ENCODE measurements at regions not wholly inside any gene's neighbourhood (a gene's known extent, or its start where the extent isn't known, plus 50 kb on each side); places are given as distances from the start of the nearest gene placed in this dataset.

GRCh38 chr6:139542351-139542750 lies 167.9 kb upstream of the CITED2 start:
- no peak overlapping the region for H3K4me3 Mint-ChIP-seq (ENCODE audit: unreplicated experiment)
- Histone ChIP-seq H3K36me3 (ENCODE audit: control insufficient read depth, insufficient read depth, low read length) (no peaks in the 10 kb centered on the region), H3K9me3 (no peaks in the 10 kb centered on the region), H3K4me1 (peaks cover 39% of the 10 kb centered on the region), H3K4me3 (ENCODE audit: low read depth, low read length) (no peak overlapping the region), H3K27me3 (replicated peaks; ENCODE audit: control insufficient read depth, insufficient read depth, low read length) (no peaks in the 10 kb centered on the region)
- BruUV-seq (replicated peaks), result no TSS peak
- H3K36me3 Mint-ChIP-seq (ENCODE audit: insufficient read depth, unreplicated experiment), result no peaks in the 10 kb centered on the region
- ChIA-PET CTCF (no interaction called here), POLR2A (no interaction called here)
- TF ChIP-seq CTCF (IDR thresholded peaks at IDR 0.05; ENCODE audit: insufficient read depth in 1 of 2, low read depth in 1 of 2, low read length in 1 of 2, severe bottlenecking in 1 of 2, unreplicated experiment in 1 of 2), result no peak
- H3K9me3 Mint-ChIP-seq (ENCODE audit: unreplicated experiment), result no peaks in the 10 kb centered on the region
- intact Hi-C loops (cut with micrococcal nuclease; ENCODE audit: unreplicated experiment), result no loop called here
- H3K4me1 Mint-ChIP-seq (ENCODE audit: low read depth, unreplicated experiment), result peaks cover 23% of the 10 kb centered on the region
- H3K27me3 Mint-ChIP-seq (ENCODE audit: insufficient read depth, unreplicated experiment), result no peaks in the 10 kb centered on the region
- H3K27ac Mint-ChIP-seq (ENCODE audit: unreplicated experiment), result no peak overlapping the region
- no peak for DNase-seq

- intact Hi-C loops (cut with micrococcal nuclease; ENCODE audit: unreplicated experiment), result loop anchor here (1.0 to 2.0 kb wide), 2 partner anchors 208 to 455 kb away; no protein-coding TSS in a partner anchor
- no TSS peak for BruUV-seq (replicated peaks)
- Histone ChIP-seq H3K27me3 (replicated peaks; ENCODE audit: control insufficient read depth, insufficient read depth, low read length) (no peaks in the 10 kb centered on the region), H3K4me1 (peaks cover 50% of the 10 kb centered on the region), H3K9me3 (no peaks in the 10 kb centered on the region), H3K4me3 (ENCODE audit: low read depth, low read length) (no peak overlapping the region), H3K36me3 (ENCODE audit: control insufficient read depth, insufficient read depth, low read length) (no peaks in the 10 kb centered on the region)
- no peak for TF ChIP-seq CTCF (IDR thresholded peaks at IDR 0.05; ENCODE audit: insufficient read depth in 1 of 2, low read depth in 1 of 2, low read length in 1 of 2, severe bottlenecking in 1 of 2, unreplicated experiment in 1 of 2)
- peak overlapping the region; percentile 68 for H3K27ac Mint-ChIP-seq (ENCODE audit: unreplicated experiment)
- no peak for DNase-seq
- CTCF ChIA-PET, result no interaction called here
- no peaks in the 10 kb centered on the region for H3K36me3 Mint-ChIP-seq (ENCODE audit: insufficient read depth, unreplicated experiment)
- no peaks in the 10 kb centered on the region for H3K9me3 Mint-ChIP-seq (ENCODE audit: unreplicated experiment)
- peaks cover 33% of the 10 kb centered on the region for H3K4me1 Mint-ChIP-seq (ENCODE audit: low read depth, unreplicated experiment)
- H3K4me3 Mint-ChIP-seq (ENCODE audit: unreplicated experiment), result no peak overlapping the region
- POLR2A ChIA-PET, result no interaction called here
- H3K27me3 Mint-ChIP-seq (ENCODE audit: insufficient read depth, unreplicated experiment), result no peaks in the 10 kb centered on the region
Observed at GRCh38 chr6:139540894-139541293, 166.4 kb upstream of the CITED2 start.

- Histone ChIP-seq H3K4me3 (ENCODE audit: low read depth, low read length) (no peak overlapping the region), H3K9me3 (no peaks in the 10 kb centered on the region), H3K36me3 (ENCODE audit: control insufficient read depth, insufficient read depth, low read length) (no peaks in the 10 kb centered on the region), H3K4me1 (peaks cover 45% of the 10 kb centered on the region), H3K27me3 (replicated peaks; ENCODE audit: control insufficient read depth, insufficient read depth, low read length) (no peaks in the 10 kb centered on the region)
- POLR2A ChIA-PET, result interaction anchor here (0.5 kb wide), 1 partner anchor 166 kb away, joined by 3 read pairs; the partner anchor contains the start of gene CITED2
- peak overlapping the region; percentile 68 for H3K27ac Mint-ChIP-seq (ENCODE audit: unreplicated experiment)
- no peaks in the 10 kb centered on the region for H3K36me3 Mint-ChIP-seq (ENCODE audit: insufficient read depth, unreplicated experiment)
- intact Hi-C loops (cut with micrococcal nuclease; ENCODE audit: unreplicated experiment), result loop anchor here (1.0 to 2.0 kb wide), 2 partner anchors 209 to 456 kb away; no protein-coding TSS in a partner anchor
- TF ChIP-seq CTCF (IDR thresholded peaks at IDR 0.05; ENCODE audit: insufficient read depth in 1 of 2, low read depth in 1 of 2, low read length in 1 of 2, severe bottlenecking in 1 of 2, unreplicated experiment in 1 of 2), result no peak
- peaks cover 29% of the 10 kb centered on the region for H3K4me1 Mint-ChIP-seq (ENCODE audit: low read depth, unreplicated experiment)
- H3K9me3 Mint-ChIP-seq (ENCODE audit: unreplicated experiment), result no peaks in the 10 kb centered on the region
- DNase-seq, result no peak
- no peaks in the 10 kb centered on the region for H3K27me3 Mint-ChIP-seq (ENCODE audit: insufficient read depth, unreplicated experiment)
- no TSS peak for BruUV-seq (replicated peaks)
- H3K4me3 Mint-ChIP-seq (ENCODE audit: unreplicated experiment), result peak overlapping the region; percentile 57
- CTCF ChIA-PET, result no interaction called here
Observed at GRCh38 chr6:139540276-139540675, 165.8 kb upstream of the CITED2 start.
